ENCODE measurements at regions not wholly inside any gene's neighbourhood (a gene's known extent, or its start where the extent isn't known, plus 50 kb on each side); places are given as distances from the start of the nearest gene placed in this dataset.

- TF ChIP-seq CTCF (IDR thresholded peaks at IDR 0.05) (no peak), POLR2A (IDR thresholded peaks at IDR 0.05) (no peak)
Measured at GRCh38 chr4:131447883-131448282, 1701.2 kb upstream of the PCDH10 start.

Data from testis (tissue), 2 donors.